LoVo (cell line): ENCODE measurements at regions not wholly inside any gene's neighbourhood (a gene's known extent, or its start where the extent isn't known, plus 50 kb on each side); places are given as distances from the start of the nearest gene placed in this dataset.
"Not testable (repeated sequence)": the region's sequence is repeated elsewhere in the genome, so short reads cannot be mapped to it uniquely, and the experiment has no call there.

Source experiments
- DNase-seq: peaks from one replicate; pipeline ENCODE4 v3.0.0-alpha.2; 2016; ENCODE audit warnings: low spot score

- DNase-seq, result no peak
Measured at GRCh38 chr13:81283062-81283461, 942.1 kb upstream of the SPRY2 start.

GRCh38 chr13:81275666-81276258, 934.8 kb upstream of the SPRY2 start:
- no peak for DNase-seq

DNA sequence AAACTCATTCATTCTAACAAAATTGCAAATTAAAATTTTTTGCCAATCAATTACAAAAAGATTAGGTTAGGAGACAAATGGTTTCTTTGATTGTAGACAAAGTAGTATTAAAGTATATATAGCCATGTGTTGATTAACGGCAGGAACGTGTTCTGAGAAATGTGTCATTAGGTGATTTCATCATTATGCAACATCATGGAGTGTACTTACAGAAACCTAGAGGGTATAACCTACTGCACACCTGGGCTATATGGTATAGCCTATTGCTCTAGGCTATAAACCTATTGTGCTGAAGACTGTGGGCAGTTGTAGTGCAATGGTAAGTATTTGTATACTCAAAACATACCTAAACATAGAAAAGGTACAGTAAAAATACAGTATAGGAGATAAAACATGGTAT, 906.8 kb upstream of the SPRY2 start:
- DNase-seq, result no peak

GRCh38 chr13:81246556-81246955, 905.6 kb upstream of the SPRY2 start:
- no peak for DNase-seq

DNA sequence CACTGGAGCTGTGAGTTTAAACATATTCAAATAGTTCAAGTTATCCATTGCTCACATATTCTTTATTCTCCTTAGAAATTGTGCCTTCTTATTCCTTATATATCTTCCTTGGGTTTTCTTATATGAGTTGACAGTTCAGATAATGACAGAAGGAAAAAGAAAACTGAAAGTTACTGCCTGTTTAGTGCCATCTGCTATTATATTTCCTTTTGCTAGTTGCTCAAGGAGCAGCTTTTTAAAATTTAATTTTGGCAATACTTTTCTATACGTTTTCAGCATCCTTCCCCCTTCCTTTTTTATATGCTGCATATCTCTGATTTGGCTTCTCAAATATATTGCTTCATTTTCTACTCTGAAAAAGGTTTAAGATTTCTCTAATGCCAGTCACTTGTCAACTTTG, 903.1 kb upstream of the SPRY2 start:
- no peak for DNase-seq

DNA sequence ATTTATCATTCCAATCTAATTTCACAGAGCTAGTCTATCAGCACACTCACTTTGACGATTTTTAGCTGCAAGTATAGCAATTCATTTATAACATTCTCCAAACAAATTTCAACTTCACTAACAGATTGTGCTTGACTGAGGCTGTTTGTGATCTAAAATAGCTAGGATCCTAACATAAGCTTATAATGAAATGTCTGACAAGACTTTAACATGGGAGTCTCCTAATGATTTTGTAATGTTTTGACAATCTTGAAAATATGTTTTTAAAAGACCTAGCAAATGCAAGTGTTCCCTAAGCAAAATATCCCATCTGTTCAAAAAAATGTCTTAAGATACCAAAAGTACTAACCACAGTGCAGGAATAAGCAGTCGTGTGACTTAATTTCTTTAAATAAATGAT, 889.5 kb upstream of the SPRY2 start:
- DNase-seq, result no peak

- not testable (repeated sequence) for DNase-seq
Measured at GRCh38 chr13:81226830-81227229, 885.9 kb upstream of the SPRY2 start.

- DNase-seq, result no peak
Measured at GRCh38 chr13:81224209-81224833, 883.4 kb upstream of the SPRY2 start.

GRCh38 chr13:81223778-81224177, 882.9 kb upstream of the SPRY2 start:
- DNase-seq, result no peak

DNA sequence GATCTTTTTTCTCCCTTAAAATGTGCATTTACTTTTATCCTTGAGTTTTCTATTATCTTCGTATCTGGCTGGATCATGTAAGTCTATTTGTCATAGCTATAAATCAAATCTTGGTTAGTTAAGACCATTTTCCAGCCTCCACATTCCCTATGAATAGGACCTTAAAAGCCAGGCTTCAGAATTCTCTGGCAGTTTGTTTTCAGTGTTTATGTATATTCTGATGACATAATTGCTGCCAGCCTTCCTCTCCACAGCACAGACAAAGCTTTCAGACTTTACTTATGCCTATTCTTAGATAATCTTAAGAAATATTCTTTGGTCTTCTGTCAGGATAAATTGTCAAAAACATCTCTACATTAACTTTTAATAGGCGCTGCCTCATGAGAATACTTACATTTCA, 870.8 kb upstream of the SPRY2 start:
- DNase-seq, result no peak

GRCh38 chr13:81207636-81208035, 866.7 kb upstream of the SPRY2 start:
- no peak for DNase-seq

DNA sequence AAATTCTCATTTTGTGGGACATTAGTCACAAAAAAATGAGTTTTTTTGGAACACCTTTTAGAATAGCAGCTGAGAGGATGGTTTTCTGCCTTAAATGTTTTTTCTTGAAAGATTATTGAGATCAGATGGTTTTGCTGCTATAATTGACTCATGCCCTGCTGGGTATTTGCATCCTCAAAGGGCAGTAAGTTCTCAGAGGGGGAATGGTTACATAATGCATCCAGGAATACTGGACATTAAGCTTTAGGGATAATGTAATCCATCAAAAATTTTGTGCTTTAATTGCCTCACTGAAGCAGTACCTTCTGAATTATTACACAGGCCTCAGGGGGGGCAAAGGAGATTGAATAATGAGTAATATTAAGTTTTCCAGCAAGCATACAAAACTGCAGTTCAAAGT, 866.3 kb upstream of the SPRY2 start:
- no peak for DNase-seq

- DNase-seq, result no peak
Measured at GRCh38 chr13:81203783-81204182, 862.9 kb upstream of the SPRY2 start.

DNA sequence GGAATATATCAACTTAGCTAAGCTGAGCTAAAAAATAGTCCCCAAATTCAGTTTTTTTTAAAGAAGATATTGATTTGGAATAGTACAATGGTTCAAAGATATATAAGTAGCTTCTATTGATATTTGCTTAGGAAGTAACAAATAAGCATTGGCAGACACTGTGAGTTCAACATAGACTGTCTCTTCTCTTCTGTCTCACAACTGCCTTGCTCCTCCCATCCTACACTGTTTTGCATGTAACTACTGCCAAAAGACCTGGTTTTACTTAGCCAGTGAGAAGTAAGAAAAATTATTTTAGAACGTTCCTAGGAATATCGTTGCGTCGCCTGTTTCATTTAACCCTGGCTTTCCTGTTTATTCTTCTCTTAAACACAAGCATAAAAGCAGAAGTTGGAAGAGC, 859.0 kb upstream of the SPRY2 start:
- DNase-seq, result no peak

DNA sequence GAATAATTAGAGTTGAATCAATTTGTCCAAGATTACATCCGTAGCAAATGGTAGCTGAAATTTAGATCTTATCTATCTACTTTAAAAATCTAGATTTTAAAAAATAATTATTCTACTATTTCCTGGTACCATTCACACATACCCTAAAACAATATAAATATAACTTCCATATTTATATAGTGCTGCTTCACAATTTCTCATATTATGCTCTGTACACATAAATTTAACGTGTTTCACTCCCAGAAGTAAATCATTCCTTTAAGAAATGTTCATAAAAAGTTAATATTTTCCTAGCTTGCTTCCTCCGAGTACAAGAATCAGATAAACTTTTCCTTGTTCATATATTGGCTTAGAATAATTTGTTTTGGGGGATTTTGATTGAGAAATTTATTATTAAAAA, 857.0 kb upstream of the SPRY2 start:
- no peak for DNase-seq

- no peak for DNase-seq
Measured at GRCh38 chr13:81197483-81197882, 856.6 kb upstream of the SPRY2 start.

DNA sequence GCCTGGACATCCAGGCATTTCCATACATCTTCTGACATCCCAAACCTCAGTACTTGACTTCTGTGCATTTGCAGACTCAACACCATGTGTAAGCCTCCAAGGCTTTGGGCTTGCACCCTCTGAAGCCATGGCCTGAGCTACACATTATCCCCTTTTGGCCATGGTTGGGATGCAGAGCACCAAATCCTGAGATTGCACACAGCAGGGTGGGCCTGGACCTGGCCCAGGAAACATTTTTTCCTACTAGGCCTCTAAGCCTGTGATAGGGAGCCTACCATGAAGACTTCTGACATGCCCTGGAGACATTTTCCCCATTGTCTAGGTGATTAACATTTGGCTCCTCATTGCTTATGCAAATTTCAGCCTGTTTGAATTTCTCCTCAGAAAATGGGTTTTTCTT, 853.4 kb upstream of the SPRY2 start:
- no peak for DNase-seq

- DNase-seq, result no peak
Measured at GRCh38 chr13:81184556-81185265, 843.8 kb upstream of the SPRY2 start.

DNA sequence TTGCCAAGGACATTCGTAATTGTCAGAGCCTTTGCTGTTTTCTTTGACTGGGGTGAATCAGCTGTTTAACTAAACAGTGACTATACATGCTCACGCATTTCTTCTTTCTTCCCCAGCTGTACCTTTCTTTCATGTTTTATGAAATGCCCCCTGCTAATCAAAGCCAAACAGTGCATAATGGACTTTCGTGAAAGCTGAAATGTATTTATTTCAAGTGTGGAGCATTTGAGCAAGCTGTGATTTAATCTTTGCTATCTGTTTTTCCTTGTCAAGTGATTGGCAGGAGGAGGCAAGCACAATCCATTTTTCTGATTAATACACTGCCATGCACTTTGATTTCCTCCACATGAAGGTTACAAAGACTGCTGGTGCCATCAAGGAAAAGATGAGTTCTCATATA, 831.7 kb upstream of the SPRY2 start:
- DNase-seq, result no peak

DNA sequence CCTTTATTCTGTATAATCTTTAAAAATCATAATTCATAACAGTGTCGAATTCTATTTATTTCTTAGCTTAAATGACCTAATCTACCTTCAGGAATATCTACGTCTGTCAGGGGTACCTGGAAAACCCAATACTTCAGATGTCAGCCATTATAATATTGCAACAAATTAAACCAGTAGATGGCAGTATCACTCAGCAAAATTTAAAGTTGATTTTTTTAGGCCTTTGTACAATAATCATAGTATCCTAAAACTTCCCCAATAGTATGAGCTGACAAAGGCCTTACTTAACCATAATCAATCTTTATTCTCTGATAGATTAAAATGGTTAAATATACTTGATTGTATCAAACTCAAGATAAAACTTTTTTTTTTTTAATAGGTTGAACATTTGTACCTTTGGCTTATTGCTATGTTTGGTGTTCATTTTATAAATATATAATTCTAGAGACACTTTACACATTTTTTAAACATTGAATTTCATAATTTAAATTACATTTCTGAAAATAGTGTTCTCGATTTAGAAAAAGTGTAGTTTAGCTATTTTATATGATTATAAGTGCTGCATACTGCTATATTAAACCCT, 830.2 kb upstream of the SPRY2 start:
- peak; percentile 40 for DNase-seq

DNA sequence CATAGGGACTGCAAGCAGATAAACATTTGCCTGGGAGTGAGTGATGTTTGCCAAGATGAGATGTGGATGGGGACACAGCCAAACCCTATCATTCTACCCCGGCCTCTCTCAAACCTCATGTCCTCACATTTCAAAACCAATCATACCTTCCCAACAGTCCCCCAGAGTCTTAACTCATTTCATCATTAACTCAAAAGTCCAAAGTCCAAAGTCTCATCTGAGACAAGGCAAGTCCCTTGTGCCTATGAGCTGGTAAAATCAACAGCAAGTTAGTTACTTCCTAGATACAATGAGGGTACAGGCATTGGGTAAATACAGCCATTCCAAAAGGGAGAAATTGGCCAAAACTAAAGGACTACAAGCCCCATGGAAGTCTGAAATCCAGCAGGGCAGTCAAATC, 822.9 kb upstream of the SPRY2 start:
- not testable (repeated sequence) for DNase-seq

DNA sequence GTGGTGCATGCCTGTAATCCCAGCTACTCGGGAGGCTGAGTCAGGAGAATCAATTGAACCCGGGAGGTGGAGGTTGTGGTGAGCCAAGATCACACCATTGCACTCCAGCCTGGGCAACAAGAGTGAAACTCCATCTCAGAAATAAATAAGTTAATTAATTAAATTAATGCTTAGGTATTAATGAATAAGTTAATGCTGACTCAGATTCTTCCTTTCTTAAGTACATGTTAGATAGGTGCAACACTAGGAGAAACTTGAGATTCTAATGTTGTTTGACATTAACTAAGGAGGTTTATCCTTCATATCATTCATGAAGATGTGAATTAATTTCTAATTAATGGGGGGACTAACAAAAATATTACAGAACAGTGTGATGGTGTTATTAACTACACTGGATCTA, 812.6 kb upstream of the SPRY2 start:
- no peak for DNase-seq

GRCh38 chr13:81148822-81149221, 807.9 kb upstream of the SPRY2 start:
- DNase-seq, result no peak
